ENCODE measurements at regions not wholly inside any gene's neighbourhood (a gene's known extent, or its start where the extent isn't known, plus 50 kb on each side); places are given as distances from the start of the nearest gene placed in this dataset.

DNA sequence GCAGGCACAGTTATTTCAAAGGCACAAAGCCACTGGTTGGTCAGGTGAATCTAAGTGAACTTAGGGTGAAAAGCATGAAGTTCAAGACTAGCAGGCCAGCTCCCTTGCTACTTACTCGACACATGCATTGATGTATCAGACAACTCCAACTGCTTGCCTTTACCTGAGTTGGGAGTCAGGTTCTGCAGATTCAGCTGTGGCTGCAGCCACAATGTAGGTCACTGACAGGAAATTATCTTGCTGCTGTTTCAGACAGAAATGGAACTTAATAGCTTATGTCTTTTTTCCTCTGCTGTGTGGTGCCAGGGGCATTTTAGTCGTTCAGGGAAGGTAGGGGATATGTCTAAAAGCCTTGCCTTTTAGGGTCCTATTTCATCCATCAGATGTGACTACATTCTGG, 125.6 kb upstream of the RPH3A start:
- no peak overlapping the region for H3K4me3 ChIP-seq (ENCODE audit: control insufficient read depth, low read depth, low read length)
- no peak for TF ChIP-seq CTCF (IDR thresholded peaks at IDR 0.05; ENCODE audit: control insufficient read depth, insufficient read depth, low read depth, low read length, missing control alignments)
- no peak for DNase-seq (ENCODE audit: low read depth)

- DNase-seq (ENCODE audit: low read depth) = no peak
- no peak for TF ChIP-seq CTCF (IDR thresholded peaks at IDR 0.05; ENCODE audit: control insufficient read depth, insufficient read depth, low read depth, low read length, missing control alignments)
- H3K4me3 ChIP-seq (ENCODE audit: control insufficient read depth, low read depth, low read length) = no peak overlapping the region
Observed at GRCh38 chr12:112671564-112671963, 120.0 kb upstream of the RPH3A start.

DNA sequence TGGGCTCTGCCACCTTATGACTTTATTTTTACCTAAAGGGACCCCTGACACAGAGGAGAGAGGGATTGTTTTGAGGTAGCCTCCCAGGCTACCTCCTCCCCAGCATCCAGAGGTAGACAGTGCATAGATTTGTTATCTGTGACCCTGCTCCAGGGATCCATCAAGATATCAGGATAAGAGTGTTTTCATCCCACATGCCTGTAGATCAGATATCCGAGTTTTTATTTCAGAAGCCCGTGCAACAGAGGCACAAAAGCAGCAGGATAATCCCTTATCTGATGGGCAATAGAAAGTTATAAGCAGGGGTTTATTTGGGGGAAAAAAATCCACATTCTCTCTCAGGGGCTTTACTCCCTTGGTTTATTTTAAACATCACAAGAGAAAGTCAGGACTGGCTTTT, 117.0 kb upstream of the RPH3A start:
- H3K4me3 ChIP-seq (ENCODE audit: control insufficient read depth, low read depth, low read length) = no peak overlapping the region
- DNase-seq (ENCODE audit: low read depth) = no peak
- no peak for TF ChIP-seq CTCF (IDR thresholded peaks at IDR 0.05; ENCODE audit: control insufficient read depth, insufficient read depth, low read depth, low read length, missing control alignments)

DNA sequence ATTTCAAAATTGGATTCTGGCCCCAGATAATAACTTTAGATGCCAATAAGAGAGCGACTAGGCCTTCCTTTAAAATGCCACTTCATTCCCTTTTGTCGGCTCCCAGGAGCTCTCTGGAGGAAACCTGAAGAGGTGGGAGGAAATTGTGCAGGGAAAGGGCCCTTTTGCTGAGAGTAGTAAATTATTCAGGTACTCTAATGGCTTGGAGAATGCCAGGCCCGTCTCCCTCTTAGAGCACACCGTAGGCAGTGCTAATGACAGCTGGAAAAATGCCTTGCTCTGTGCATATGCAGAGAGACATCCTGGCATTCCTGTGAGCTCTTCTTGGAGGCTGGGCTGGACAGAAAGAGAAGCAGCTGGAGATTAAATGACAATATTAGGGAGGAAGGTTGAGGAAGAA, 115.0 kb upstream of the RPH3A start:
- H3K4me3 ChIP-seq (ENCODE audit: control insufficient read depth, low read depth, low read length) = no peak overlapping the region
- no peak for DNase-seq (ENCODE audit: low read depth)
- no peak for TF ChIP-seq CTCF (IDR thresholded peaks at IDR 0.05; ENCODE audit: control insufficient read depth, insufficient read depth, low read depth, low read length, missing control alignments)

GRCh38 chr12:112677050-112677765, 114.3 kb upstream of the RPH3A start:
- H3K4me3 ChIP-seq (ENCODE audit: control insufficient read depth, low read depth, low read length) = no peak overlapping the region
- DNase-seq (ENCODE audit: low read depth) = no peak

DNA sequence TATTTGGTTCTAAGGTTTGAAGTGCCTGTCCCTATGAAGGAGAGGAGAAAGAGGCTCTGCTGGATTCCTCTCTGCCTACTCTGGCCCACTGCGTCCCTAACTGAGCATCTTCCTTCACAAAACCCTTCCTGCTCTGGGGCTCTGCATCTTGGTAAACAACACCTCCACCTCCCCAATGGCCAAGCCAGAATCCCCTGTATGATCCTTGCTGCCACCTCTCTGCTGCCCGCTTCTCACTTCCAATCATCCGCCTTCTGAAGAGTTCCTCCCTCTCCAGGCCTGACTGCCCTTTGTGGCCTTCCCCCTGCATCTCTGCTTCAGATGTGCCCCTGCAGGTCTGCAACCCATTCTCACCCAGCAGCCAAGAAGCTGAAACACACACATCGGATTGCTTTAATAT, 110.6 kb upstream of the RPH3A start:
- DNase-seq (ENCODE audit: low read depth) = no peak
- no peak overlapping the region for H3K4me3 ChIP-seq (ENCODE audit: control insufficient read depth, low read depth, low read length)
- no peak for TF ChIP-seq CTCF (IDR thresholded peaks at IDR 0.05; ENCODE audit: control insufficient read depth, insufficient read depth, low read depth, low read length, missing control alignments)

More at GRCh38 chr12:112677050-112677765, 114.3 kb upstream of the RPH3A start:
- no peak for TF ChIP-seq CTCF (IDR thresholded peaks at IDR 0.05; ENCODE audit: control insufficient read depth, insufficient read depth, low read depth, low read length, missing control alignments)
